ENCODE measurements at regions not wholly inside any gene's neighbourhood (a gene's known extent, or its start where the extent isn't known, plus 50 kb on each side); places are given as distances from the start of the nearest gene placed in this dataset.

DNA sequence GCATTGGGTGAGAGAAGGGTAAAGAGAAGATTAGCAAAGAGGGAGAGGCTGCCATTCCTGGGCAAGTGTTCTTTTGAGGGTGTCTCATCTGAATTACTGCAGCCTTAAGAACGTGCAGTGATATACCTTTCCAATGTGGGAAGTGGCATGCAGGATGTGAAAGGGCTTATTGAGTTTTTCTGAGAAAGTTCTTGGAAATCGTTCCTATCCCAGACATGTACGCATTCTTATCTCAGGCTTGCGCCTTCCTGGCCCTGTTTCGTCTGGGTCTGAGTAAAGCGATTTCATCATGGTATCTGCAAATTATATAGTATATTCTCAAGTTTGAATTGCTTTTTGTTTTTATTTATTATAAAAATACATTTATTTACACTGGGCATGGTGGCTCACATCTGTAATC, 699.8 kb downstream of the TRAM1L1 start:
- Histone ChIP-seq H3K9me3 (ENCODE audit: control extremely low read depth in 1 of 5, control insufficient read depth in 4 of 5, insufficient read depth in 2 of 5, low read depth in 1 of 5, low read length in 4 of 5) (peaks cover 0 to 1% (median 0%) of the 10 kb centered on the region in 5 experiments), H3K27ac (ENCODE audit: insufficient read depth in 1 of 2, low read depth in 1 of 2, low read length in 2 of 2, poor library complexity in 1 of 2, severe bottlenecking in 2 of 2) (no peak overlapping the region), H3K36me3 (ENCODE audit: control insufficient read depth in 4 of 4, insufficient read depth in 4 of 4, low read length in 3 of 4) (no peaks in the 10 kb centered on the region), H3K4me3 (ENCODE audit: control insufficient read depth in 1 of 7, extremely low read depth in 1 of 7, insufficient read depth in 4 of 7, low read depth in 2 of 7, low read length in 6 of 7) (no peak overlapping the region), H3K27me3 (replicated peaks in 2 of 5; ENCODE audit: control insufficient read depth in 4 of 5, insufficient read depth in 5 of 5, low read length in 4 of 5) (no peaks in the 10 kb centered on the region), H3K4me1 (ENCODE audit: control extremely low read depth in 1 of 4, control insufficient read depth in 4 of 4, insufficient read depth in 4 of 4, low read length in 3 of 4) (no peaks in the 10 kb centered on the region)
- WGBS (ENCODE audit: insufficient coverage): 100% methylated on average over 1 of the region's 6 CpGs
- ChIA-PET CTCF (no interaction called here), POLR2A (no interaction called here)
- DNase-seq: no peak

DNA sequence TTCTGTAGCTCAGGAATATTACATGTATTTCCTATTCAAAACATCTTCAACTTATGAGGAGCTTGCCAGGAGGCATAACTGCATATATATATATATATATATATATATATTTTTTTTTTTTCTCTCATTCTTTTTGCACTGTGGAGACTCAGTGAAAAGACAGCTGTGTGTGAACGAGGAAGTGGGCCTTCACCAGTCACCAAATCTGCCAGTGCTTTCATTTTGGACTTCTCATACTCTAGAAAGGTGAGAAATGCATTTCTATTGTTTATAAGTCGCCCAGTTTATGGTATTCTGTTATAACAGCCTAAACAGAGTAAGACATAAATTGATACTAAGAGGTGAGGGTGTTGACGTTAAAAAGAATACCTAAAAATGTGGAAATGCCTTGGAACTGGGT, 710.6 kb downstream of the TRAM1L1 start:
- Histone ChIP-seq H3K4me3 (ENCODE audit: control insufficient read depth in 1 of 7, extremely low read depth in 1 of 7, insufficient read depth in 4 of 7, low read depth in 2 of 7, low read length in 6 of 7) (no peak overlapping the region), H3K4me1 (ENCODE audit: control extremely low read depth in 1 of 4, control insufficient read depth in 4 of 4, insufficient read depth in 4 of 4, low read length in 3 of 4) (no peaks in the 10 kb centered on the region), H3K27me3 (replicated peaks in 2 of 5; ENCODE audit: control insufficient read depth in 4 of 5, insufficient read depth in 5 of 5, low read length in 4 of 5) (no peaks in the 10 kb centered on the region), H3K9me3 (ENCODE audit: control extremely low read depth in 1 of 5, control insufficient read depth in 4 of 5, insufficient read depth in 2 of 5, low read depth in 1 of 5, low read length in 4 of 5) (no peaks in the 10 kb centered on the region), H3K36me3 (ENCODE audit: control insufficient read depth in 4 of 4, insufficient read depth in 4 of 4, low read length in 3 of 4) (no peaks in the 10 kb centered on the region), H3K27ac (ENCODE audit: insufficient read depth in 1 of 2, low read depth in 1 of 2, low read length in 2 of 2, poor library complexity in 1 of 2, severe bottlenecking in 2 of 2) (no peak overlapping the region)
- 100% methylated on average over 1 of the region's 3 CpGs for WGBS (ENCODE audit: insufficient coverage)
- CTCF ChIA-PET: interaction anchor here (1.0 kb wide), 1 partner anchor 16 kb away, joined by 4 read pairs; no protein-coding TSS in a partner anchor
- peak in 2 of 3 donors; percentile 13 for DNase-seq
- POLR2A ChIA-PET: no interaction called here

DNA sequence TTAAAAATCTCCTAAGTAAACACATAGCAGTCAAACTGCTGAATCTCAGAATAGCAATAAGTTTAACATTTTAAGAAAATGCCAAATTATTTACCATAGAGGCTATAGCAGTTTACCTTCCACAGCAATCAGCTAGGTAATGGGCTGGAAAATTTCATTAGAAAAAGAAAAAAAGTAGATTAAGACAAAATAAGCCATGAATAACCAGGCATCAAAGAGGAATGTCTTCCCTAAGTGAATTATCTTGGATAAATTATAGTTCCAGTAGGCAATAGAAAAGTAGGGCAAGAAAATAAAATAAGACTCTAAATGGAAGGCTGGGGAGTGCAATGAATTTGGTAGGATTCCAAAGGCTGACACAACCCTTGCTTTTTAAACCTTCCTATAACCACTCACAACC, 722.8 kb downstream of the TRAM1L1 start:
- Histone ChIP-seq H3K27ac (ENCODE audit: insufficient read depth in 1 of 2, low read depth in 1 of 2, low read length in 2 of 2, poor library complexity in 1 of 2, severe bottlenecking in 2 of 2) (no peak overlapping the region), H3K27me3 (replicated peaks in 2 of 5; ENCODE audit: control insufficient read depth in 4 of 5, insufficient read depth in 5 of 5, low read length in 4 of 5) (no peaks in the 10 kb centered on the region), H3K4me3 (ENCODE audit: control insufficient read depth in 1 of 7, extremely low read depth in 1 of 7, insufficient read depth in 4 of 7, low read depth in 2 of 7, low read length in 6 of 7) (no peak overlapping the region), H3K36me3 (ENCODE audit: control insufficient read depth in 4 of 4, insufficient read depth in 4 of 4, low read length in 3 of 4) (no peaks in the 10 kb centered on the region), H3K9me3 (ENCODE audit: control extremely low read depth in 1 of 5, control insufficient read depth in 4 of 5, insufficient read depth in 2 of 5, low read depth in 1 of 5, low read length in 4 of 5) (peaks cover 0 to 9% (median 0%) of the 10 kb centered on the region in 5 experiments), H3K4me1 (ENCODE audit: control extremely low read depth in 1 of 4, control insufficient read depth in 4 of 4, insufficient read depth in 4 of 4, low read length in 3 of 4) (peaks cover 0 to 2% (median under 1%) of the 10 kb centered on the region in 4 experiments)
- CTCF ChIA-PET: no interaction called here
- no peak for DNase-seq
- POLR2A ChIA-PET: no interaction called here

DNA sequence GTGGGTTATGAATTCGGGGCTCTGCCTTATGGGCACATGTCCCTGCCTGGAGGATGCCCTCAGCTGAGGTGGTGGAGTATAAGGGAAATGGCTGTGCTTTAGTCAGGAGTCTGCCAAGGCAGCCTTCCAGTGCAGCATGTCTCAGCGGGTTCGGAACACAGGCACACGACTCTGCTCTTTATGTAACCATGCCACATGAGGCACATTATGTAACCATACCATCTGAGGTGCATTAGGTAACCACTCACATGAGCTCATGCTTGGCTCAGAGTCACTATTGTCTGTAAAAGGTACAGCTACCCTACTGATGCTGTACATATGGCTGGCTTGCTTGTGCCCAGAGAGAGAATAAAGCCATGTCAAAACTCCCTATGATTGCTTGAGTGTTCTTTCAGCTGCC, 723.6 kb downstream of the TRAM1L1 start:
- Histone ChIP-seq H3K4me3 (ENCODE audit: control insufficient read depth in 1 of 7, extremely low read depth in 1 of 7, insufficient read depth in 4 of 7, low read depth in 2 of 7, low read length in 6 of 7) (no peak overlapping the region), H3K4me1 (ENCODE audit: control extremely low read depth in 1 of 4, control insufficient read depth in 4 of 4, insufficient read depth in 4 of 4, low read length in 3 of 4) (peaks cover 0 to 2% (median under 1%) of the 10 kb centered on the region in 4 experiments), H3K9me3 (ENCODE audit: control extremely low read depth in 1 of 5, control insufficient read depth in 4 of 5, insufficient read depth in 2 of 5, low read depth in 1 of 5, low read length in 4 of 5) (peaks cover 0 to 9% (median 0%) of the 10 kb centered on the region in 5 experiments), H3K27me3 (replicated peaks in 2 of 5; ENCODE audit: control insufficient read depth in 4 of 5, insufficient read depth in 5 of 5, low read length in 4 of 5) (no peaks in the 10 kb centered on the region), H3K27ac (ENCODE audit: insufficient read depth in 1 of 2, low read depth in 1 of 2, low read length in 2 of 2, poor library complexity in 1 of 2, severe bottlenecking in 2 of 2) (no peak overlapping the region), H3K36me3 (ENCODE audit: control insufficient read depth in 4 of 4, insufficient read depth in 4 of 4, low read length in 3 of 4) (no peaks in the 10 kb centered on the region)
- ChIA-PET CTCF (no interaction called here), POLR2A (no interaction called here)
- 100% methylated on average over 2 of the region's 4 CpGs for WGBS (ENCODE audit: insufficient coverage)
- DNase-seq: no peak

DNA sequence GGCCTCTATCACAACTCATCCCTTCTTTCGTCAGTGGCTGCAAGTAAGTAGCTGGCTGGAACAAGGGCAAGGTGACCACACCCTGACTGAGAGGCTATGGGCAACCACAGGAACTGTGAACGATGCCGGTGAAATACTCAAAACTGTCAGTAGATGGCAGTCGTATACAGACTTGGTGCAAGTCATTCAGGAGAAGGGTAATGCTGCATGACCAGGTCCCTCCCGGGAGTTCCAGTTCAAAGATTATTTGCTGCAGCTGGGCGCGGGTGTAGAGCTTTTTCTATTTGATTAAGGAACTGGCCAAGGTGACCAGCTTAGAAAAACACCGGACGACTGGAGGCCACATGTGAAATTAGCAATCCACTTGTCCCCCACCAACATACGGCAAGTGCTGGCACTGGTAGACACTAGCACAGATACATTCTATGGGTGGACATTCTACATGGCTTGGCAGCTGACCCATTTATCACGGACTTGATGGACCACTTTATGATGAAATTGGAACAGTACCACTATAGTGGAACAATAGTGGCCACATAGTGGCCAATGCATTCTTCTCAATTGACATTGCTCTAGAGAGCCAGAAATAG, 726.6 kb downstream of the TRAM1L1 start:
- Histone ChIP-seq H3K36me3 (ENCODE audit: control insufficient read depth in 4 of 4, insufficient read depth in 4 of 4, low read length in 3 of 4) (no peaks in the 10 kb centered on the region), H3K27ac (ENCODE audit: insufficient read depth in 1 of 2, low read depth in 1 of 2, low read length in 2 of 2, poor library complexity in 1 of 2, severe bottlenecking in 2 of 2) (no peak overlapping the region), H3K27me3 (replicated peaks in 2 of 5; ENCODE audit: control insufficient read depth in 4 of 5, insufficient read depth in 5 of 5, low read length in 4 of 5) (no peaks in the 10 kb centered on the region), H3K9me3 (ENCODE audit: control extremely low read depth in 1 of 5, control insufficient read depth in 4 of 5, insufficient read depth in 2 of 5, low read depth in 1 of 5, low read length in 4 of 5) (peaks cover 0 to 9% (median 0%) of the 10 kb centered on the region in 5 experiments), H3K4me3 (ENCODE audit: control insufficient read depth in 1 of 7, extremely low read depth in 1 of 7, insufficient read depth in 4 of 7, low read depth in 2 of 7, low read length in 6 of 7) (no peak overlapping the region), H3K4me1 (ENCODE audit: control extremely low read depth in 1 of 4, control insufficient read depth in 4 of 4, insufficient read depth in 4 of 4, low read length in 3 of 4) (no peaks in the 10 kb centered on the region)
- ChIA-PET CTCF (interaction anchor here (0.6 to 2.0 kb wide), 11 partner anchors 10 to 1675 kb away, joined by 3 to 13 read pairs (median 3); partner anchors contain the start of gene NDST3), POLR2A (no interaction called here)
- WGBS (ENCODE audit: insufficient coverage): 52% methylated on average over 11 of the region's 11 CpGs
- DNase-seq: peak; percentile 72 to 87 (median 82)

DNA sequence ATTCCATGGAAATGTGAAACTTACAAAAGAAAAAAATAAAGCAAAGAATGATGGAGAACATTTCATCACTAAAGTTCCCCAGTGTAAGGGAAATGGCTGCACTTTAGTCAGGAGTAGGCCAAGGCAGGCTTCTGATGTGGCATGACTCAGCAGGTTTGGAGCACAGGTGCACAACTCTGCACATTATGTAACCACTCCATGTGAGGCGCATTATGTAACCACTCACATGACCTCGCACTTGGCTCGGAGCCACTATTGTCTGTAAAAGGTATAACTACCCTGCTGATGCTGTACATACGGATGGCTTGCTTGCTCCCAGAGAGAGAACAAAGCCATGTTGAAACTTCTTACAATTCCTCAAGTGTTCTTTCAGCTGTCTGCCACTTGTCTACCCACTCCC, 727.6 kb downstream of the TRAM1L1 start:
- peak; percentile 49 to 81 (median 75) for DNase-seq
- POLR2A ChIA-PET: no interaction called here
- no peak overlapping the region for H3K27ac ChIP-seq (ENCODE audit: insufficient read depth in 1 of 2, low read depth in 1 of 2, low read length in 2 of 2, poor library complexity in 1 of 2, severe bottlenecking in 2 of 2)
- WGBS (ENCODE audit: insufficient coverage): 95% methylated on average over 4 of the region's 4 CpGs
- no peaks in the 10 kb centered on the region for H3K27me3 ChIP-seq (replicated peaks in 2 of 5; ENCODE audit: control insufficient read depth in 4 of 5, insufficient read depth in 5 of 5, low read length in 4 of 5)
- no peak overlapping the region for H3K4me3 ChIP-seq (ENCODE audit: control insufficient read depth in 1 of 7, extremely low read depth in 1 of 7, insufficient read depth in 4 of 7, low read depth in 2 of 7, low read length in 6 of 7)
- CTCF ChIA-PET: interaction anchor here (1.1 to 2.0 kb wide), 5 partner anchors 9 to 1676 kb away, joined by 3 to 13 read pairs (median 4); partner anchors contain the start of gene NDST3
- H3K36me3 ChIP-seq (ENCODE audit: control insufficient read depth in 4 of 4, insufficient read depth in 4 of 4, low read length in 3 of 4): no peaks in the 10 kb centered on the region
- H3K9me3 ChIP-seq (ENCODE audit: control extremely low read depth in 1 of 5, control insufficient read depth in 4 of 5, insufficient read depth in 2 of 5, low read depth in 1 of 5, low read length in 4 of 5): peaks cover 0 to 9% (median 0%) of the 10 kb centered on the region in 5 experiments
- no peaks in the 10 kb centered on the region for H3K4me1 ChIP-seq (ENCODE audit: control extremely low read depth in 1 of 4, control insufficient read depth in 4 of 4, insufficient read depth in 4 of 4, low read length in 3 of 4)

DNA sequence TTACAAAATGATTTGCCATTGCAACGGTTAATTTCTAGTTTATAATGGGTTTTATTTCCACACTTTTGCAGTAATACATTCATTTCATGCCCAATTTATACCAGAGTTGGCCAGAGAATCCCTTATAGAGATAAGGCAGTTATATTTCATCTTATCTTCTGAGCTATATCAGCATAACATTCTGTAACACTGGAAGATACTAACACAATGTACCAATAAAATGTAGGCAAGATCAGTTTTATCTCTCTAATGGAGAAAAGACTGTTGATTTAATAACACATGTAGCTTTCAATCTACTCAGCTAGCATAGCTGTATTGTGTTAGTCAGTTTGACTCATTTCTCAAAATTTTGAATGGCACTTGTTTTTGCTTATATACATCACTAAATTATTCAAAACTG, 738.6 kb downstream of the TRAM1L1 start:
- no peak for DNase-seq
- peaks cover 0 to 12% (median 2%) of the 10 kb centered on the region in 4 experiments for H3K4me1 ChIP-seq (ENCODE audit: control extremely low read depth in 1 of 4, control insufficient read depth in 4 of 4, insufficient read depth in 4 of 4, low read length in 3 of 4)
- H3K9me3 ChIP-seq (ENCODE audit: control extremely low read depth in 1 of 5, control insufficient read depth in 4 of 5, insufficient read depth in 2 of 5, low read depth in 1 of 5, low read length in 4 of 5): no peaks in the 10 kb centered on the region
- H3K36me3 ChIP-seq (ENCODE audit: control insufficient read depth in 4 of 4, insufficient read depth in 4 of 4, low read length in 3 of 4): no peaks in the 10 kb centered on the region
- ChIA-PET POLR2A (no interaction called here), CTCF (interaction anchor here (0.9 to 2.9 kb wide), 2 partner anchors 12 to 14 kb away, joined by 4 to 13 read pairs; no protein-coding TSS in a partner anchor)
- no peaks in the 10 kb centered on the region for H3K27me3 ChIP-seq (replicated peaks in 2 of 5; ENCODE audit: control insufficient read depth in 4 of 5, insufficient read depth in 5 of 5, low read length in 4 of 5)
- no peak overlapping the region for H3K4me3 ChIP-seq (ENCODE audit: control insufficient read depth in 1 of 7, extremely low read depth in 1 of 7, insufficient read depth in 4 of 7, low read depth in 2 of 7, low read length in 6 of 7)
- H3K27ac ChIP-seq (ENCODE audit: insufficient read depth in 1 of 2, low read depth in 1 of 2, low read length in 2 of 2, poor library complexity in 1 of 2, severe bottlenecking in 2 of 2): no peak overlapping the region
- WGBS (ENCODE audit: insufficient coverage): no CpG with 5 or more reads among the region's 1 CpG

Measured in common myeloid progenitor, CD34-positive (primary cell).